Activated B cell treated with CpG ODN at 0.5 μM for 24 hours (primary cell): ENCODE measurements at regions not wholly inside any gene's neighbourhood (a gene's known extent, or its start where the extent isn't known, plus 50 kb on each side); places are given as distances from the start of the nearest gene placed in this dataset.

Source experiments
- ATAC-seq: fragments of 200-7000 bp; cut with Tn5 transposase; one replicate; pipeline ENCODE4 v1.10.0; 2021; ENCODE audit warnings: low read depth, mild to moderate bottlenecking, moderate library complexity
- CTCF ChIA-PET: fragments of 350-600 bp; sonication (Branson Sonifier 250); formaldehyde crosslinking; loops from one replicate; lab custom pipeline; 2021; ENCODE audit warnings: antibody characterized with exemption; lab: Charles Lee
- POLR2A ChIA-PET: fragments of 350-600 bp; sonication (Branson Sonifier 250); formaldehyde crosslinking; loops from one replicate; lab custom pipeline; 2021; ENCODE audit warnings: antibody characterized with exemption; lab: Charles Lee
- DNase-seq: peaks from one replicate; pipeline ENCODE4 v3.0.0; 2022
- H3K27ac Mint-ChIP-seq: one replicate; pipeline ENCODE4 v1.8.0; 2020; ENCODE audit warnings: mixed read lengths
- H3K27me3 Mint-ChIP-seq: one replicate; pipeline ENCODE4 v1.8.0; 2021; ENCODE audit warnings: mixed read lengths
- H3K36me3 Mint-ChIP-seq: one replicate; pipeline ENCODE4 v1.8.0; 2021; ENCODE audit warnings: low read depth, mixed read lengths
- H3K4me1 Mint-ChIP-seq: one replicate; pipeline ENCODE4 v1.8.0; 2021; ENCODE audit warnings: mixed read lengths
- H3K4me3 Mint-ChIP-seq: one replicate; pipeline ENCODE4 v1.8.0; 2020; ENCODE audit warnings: mild to moderate bottlenecking, mixed read lengths
- H3K9me3 Mint-ChIP-seq: one replicate; pipeline ENCODE4 v1.8.0; 2020; ENCODE audit warnings: mixed read lengths
- intact Hi-C: fragments of 100-400 bp; cut with micrococcal nuclease; formaldehyde crosslinking; loops from one replicate; pipeline ENCODE4 v1.15.1; 2024
- TF ChIP-seq, protein P1 (sequence below): fragments of 200-600 bp; IDR thresholded peaks from one replicate; pipeline ENCODE4 v1.8.0; 2022; ENCODE audit warnings: antibody characterized with exemption, mild to moderate bottlenecking

DNA sequence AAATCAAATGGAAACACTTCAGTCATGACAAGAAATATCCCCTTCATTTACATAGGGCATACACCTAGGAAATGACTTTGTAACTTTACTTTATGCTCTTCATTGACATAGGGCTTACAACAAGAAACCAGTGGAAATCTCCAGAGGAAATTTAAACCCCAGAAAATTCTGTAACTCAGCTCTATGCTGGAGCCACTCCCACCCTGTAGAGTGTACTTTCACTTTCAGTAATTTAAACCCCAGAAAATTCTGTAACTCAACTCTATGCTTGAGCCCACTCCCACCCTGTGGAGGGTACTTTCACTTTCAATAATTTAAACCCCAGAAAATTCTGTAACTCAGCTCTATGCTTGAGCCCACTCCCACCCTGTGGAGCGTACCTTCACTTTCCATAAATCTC is 987.1 kb upstream of the CADM2 start:
- no peaks in the 10 kb centered on the region for H3K36me3 Mint-ChIP-seq
- no peak overlapping the region for H3K4me3 Mint-ChIP-seq
- peaks cover 12% of the 10 kb centered on the region for H3K9me3 Mint-ChIP-seq
- no peaks in the 10 kb centered on the region for H3K27me3 Mint-ChIP-seq
- ATAC-seq = no peak
- H3K27ac Mint-ChIP-seq = no peak overlapping the region
- CTCF ChIA-PET = no interaction called here
- intact Hi-C loops = no loop called here
- POLR2A ChIA-PET = no interaction called here
- no peak for DNase-seq
- H3K4me1 Mint-ChIP-seq = no peaks in the 10 kb centered on the region
- TF ChIP-seq, protein P1, sequence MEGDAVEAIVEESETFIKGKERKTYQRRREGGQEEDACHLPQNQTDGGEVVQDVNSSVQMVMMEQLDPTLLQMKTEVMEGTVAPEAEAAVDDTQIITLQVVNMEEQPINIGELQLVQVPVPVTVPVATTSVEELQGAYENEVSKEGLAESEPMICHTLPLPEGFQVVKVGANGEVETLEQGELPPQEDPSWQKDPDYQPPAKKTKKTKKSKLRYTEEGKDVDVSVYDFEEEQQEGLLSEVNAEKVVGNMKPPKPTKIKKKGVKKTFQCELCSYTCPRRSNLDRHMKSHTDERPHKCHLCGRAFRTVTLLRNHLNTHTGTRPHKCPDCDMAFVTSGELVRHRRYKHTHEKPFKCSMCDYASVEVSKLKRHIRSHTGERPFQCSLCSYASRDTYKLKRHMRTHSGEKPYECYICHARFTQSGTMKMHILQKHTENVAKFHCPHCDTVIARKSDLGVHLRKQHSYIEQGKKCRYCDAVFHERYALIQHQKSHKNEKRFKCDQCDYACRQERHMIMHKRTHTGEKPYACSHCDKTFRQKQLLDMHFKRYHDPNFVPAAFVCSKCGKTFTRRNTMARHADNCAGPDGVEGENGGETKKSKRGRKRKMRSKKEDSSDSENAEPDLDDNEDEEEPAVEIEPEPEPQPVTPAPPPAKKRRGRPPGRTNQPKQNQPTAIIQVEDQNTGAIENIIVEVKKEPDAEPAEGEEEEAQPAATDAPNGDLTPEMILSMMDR = no peak

DNA sequence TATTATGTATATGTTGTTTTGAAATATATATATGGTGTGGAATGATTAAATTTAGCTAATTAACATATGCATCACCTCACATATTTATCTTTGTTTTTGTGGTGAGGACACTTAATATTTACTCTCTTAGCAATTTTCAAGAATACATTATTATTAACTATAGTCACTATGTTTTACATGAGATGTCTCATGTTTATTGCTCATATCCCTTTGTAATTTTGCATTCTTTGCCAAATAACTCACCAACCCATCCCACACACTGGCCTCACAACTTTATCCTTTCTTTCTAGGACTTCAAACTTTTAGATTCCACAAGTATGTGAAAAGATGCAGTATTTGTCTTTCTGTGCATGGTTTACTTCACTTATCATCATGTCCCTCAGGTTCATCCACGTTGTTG is 950.2 kb upstream of the CADM2 start:
- ATAC-seq (no peak), DNase-seq (no peak)
- POLR2A ChIA-PET = no interaction called here
- Mint-ChIP-seq H3K9me3 (peaks cover 10% of the 10 kb centered on the region), H3K27ac (no peak overlapping the region), H3K27me3 (no peaks in the 10 kb centered on the region), H3K4me1 (no peaks in the 10 kb centered on the region), H3K36me3 (no peaks in the 10 kb centered on the region), H3K4me3 (no peak overlapping the region)
- CTCF ChIA-PET = no interaction called here
- TF ChIP-seq, protein P1 = no peak
- intact Hi-C loops = no loop called here

DNA sequence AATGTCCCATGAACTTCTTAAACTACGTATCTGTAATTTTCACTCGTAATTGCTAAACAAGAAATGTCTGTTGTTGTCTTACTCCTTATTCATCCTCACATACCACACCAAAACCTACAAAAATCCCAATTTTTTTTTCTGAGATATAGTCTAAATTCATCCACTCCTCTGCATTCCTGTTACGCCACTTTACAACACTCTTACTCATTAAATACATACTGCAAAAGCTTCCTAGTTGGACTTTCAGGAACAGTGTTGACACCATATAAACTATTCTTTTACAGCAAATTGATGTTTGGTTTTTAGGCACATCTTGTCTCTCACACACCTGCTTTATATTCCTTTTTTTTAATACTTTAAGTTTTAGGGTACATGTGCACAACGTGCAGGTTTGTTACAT is 934.9 kb upstream of the CADM2 start:
- ChIA-PET POLR2A (no interaction called here), CTCF (no interaction called here)
- TF ChIP-seq, protein P1 = no peak
- DNase-seq (no peak), ATAC-seq (no peak)
- intact Hi-C loops = no loop called here
- peaks cover 7% of the 10 kb centered on the region for H3K9me3 Mint-ChIP-seq
- H3K27me3 Mint-ChIP-seq = no peaks in the 10 kb centered on the region
- no peaks in the 10 kb centered on the region for H3K36me3 Mint-ChIP-seq
- H3K27ac Mint-ChIP-seq = no peak overlapping the region
- no peak overlapping the region for H3K4me3 Mint-ChIP-seq
- H3K4me1 Mint-ChIP-seq = no peaks in the 10 kb centered on the region

DNA sequence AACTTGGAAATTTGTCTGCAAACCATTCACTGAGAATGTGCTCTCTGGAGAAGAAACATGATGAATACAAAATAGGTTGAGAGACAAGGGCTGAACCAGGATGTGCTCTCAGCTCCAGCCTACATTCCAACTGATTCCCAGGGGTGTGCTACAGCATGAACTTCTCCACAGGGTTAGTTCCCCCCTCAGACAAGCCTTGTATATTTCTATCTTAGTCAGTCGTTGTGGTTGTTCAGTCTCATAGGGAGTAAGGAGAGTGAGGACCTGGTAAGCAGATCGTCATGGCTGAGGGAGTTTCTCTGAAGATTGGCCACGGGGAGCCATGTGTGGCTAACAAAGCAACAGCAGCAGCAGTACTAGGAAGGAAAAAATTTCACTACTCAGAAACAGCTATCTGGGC is 919.7 kb upstream of the CADM2 start:
- Mint-ChIP-seq H3K36me3 (no peaks in the 10 kb centered on the region), H3K4me1 (no peaks in the 10 kb centered on the region), H3K27me3 (no peaks in the 10 kb centered on the region), H3K27ac (no peak overlapping the region), H3K9me3 (peaks cover 26% of the 10 kb centered on the region), H3K4me3 (no peak overlapping the region)
- intact Hi-C loops = no loop called here
- TF ChIP-seq, protein P1 = no peak
- ATAC-seq (no peak), DNase-seq (no peak)
- ChIA-PET CTCF (no interaction called here), POLR2A (no interaction called here)

DNA sequence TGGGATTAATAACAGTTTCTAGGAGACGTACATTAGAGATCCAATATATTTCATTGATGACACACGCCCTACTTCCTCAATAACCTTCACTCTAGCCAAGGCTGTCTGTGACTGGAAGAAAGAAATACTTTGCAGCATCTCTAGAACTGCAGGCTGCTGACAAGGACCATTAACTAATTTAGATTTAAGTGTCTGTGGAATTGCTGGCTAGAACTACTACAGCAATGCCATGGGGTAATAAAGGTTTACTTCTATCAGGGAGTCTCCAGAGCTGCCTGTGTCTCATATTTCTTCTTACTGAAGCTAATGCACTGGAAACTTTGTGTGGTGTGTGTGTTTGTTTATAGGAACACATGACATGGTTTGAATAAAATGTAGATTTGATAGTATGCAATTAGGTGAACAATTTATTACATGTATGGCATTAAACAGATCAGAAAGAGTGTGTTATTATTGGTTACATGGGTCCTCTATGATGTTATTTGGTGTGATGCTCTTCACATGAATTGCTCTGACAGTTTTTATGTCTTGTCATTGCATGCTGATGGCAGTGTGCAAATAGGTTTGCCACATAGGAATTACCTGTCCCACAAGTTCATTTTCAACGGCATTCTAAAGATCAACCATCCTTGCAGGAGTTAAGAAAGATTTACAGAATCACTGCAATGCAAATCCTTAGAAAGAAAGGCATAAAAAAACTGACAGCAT is 916.2 kb upstream of the CADM2 start:
- DNase-seq (no peak), ATAC-seq (no peak)
- H3K36me3 Mint-ChIP-seq = no peaks in the 10 kb centered on the region
- ChIA-PET POLR2A (no interaction called here), CTCF (no interaction called here)
- no peak overlapping the region for H3K4me3 Mint-ChIP-seq
- intact Hi-C loops = no loop called here
- no peaks in the 10 kb centered on the region for H3K4me1 Mint-ChIP-seq
- TF ChIP-seq, protein P1 = no peak
- H3K27ac Mint-ChIP-seq = no peak overlapping the region
- H3K9me3 Mint-ChIP-seq = peaks cover 3% of the 10 kb centered on the region
- H3K27me3 Mint-ChIP-seq = no peaks in the 10 kb centered on the region
